Esophagus muscularis mucosa (tissue), 4 donors: ENCODE measurements at regions not wholly inside any gene's neighbourhood (a gene's known extent, or its start where the extent isn't known, plus 50 kb on each side); places are given as distances from the start of the nearest gene placed in this dataset.

Experiments used
- DNase-seq: peaks from one replicate; pipeline ENCODE4 v3.0.0-alpha.2; 2017; ENCODE audit errors: extremely low spot score
- H3K27ac ChIP-seq, 4 donors: fragments of 200-600 bp; sonication (generic); replicated peaks in 1 of 4; 1 replicate in 3 of 4; 2 replicates in 1 of 4; pipeline ENCODE4 v1.5.1; 2016 to 2019; ENCODE audit warnings: mild to moderate bottlenecking in 1 of 4
- H3K27me3 ChIP-seq, 4 donors: fragments of 200-600 bp; sonication (generic); one replicate each; pipeline versions ENCODE4 v1.5.1 to v1.6.0; 2016 to 2019
- H3K36me3 ChIP-seq, 4 donors: fragments of 200-600 bp; sonication (generic); one replicate each; pipeline ENCODE4 v1.5.1; 2016 to 2019
- H3K4me1 ChIP-seq, 4 donors: fragments of 200-600 bp; sonication (generic); one replicate each; pipeline ENCODE4 v1.5.1; 2016 to 2019
- H3K4me3 ChIP-seq, 4 donors: fragments of 200-600 bp; sonication (generic); 1 replicate in 2 of 4; 2 replicates in 2 of 4; pipeline ENCODE4 v1.5.1; 2016 to 2019; ENCODE audit warnings: mild to moderate bottlenecking in 4 of 4, moderate library complexity in 1 of 4
- H3K9me3 ChIP-seq, 4 donors: fragments of 200-600 bp; sonication (generic); 1 replicate in 3 of 4; 2 replicates in 1 of 4; pipeline ENCODE4 v1.5.1; 2016 to 2019
- EP300 ChIP-seq: sonication (generic); formaldehyde crosslinking; IDR thresholded peaks from one replicate; pipeline ENCODE4 v1.6.1; 2017; ENCODE audit warnings: antibody characterized with exemption
- POLR2A ChIP-seq: fragments of 450-650 bp; IDR thresholded peaks from one replicate; pipeline ENCODE4 v1.6.1; 2017; ENCODE audit warnings: antibody characterized with exemption, moderate library complexity, mild to moderate bottlenecking, low read depth
- POLR2AphosphoS5 ChIP-seq, 2 donors: sonication (generic); formaldehyde crosslinking; IDR thresholded peaks; one replicate each; pipeline ENCODE4 v1.6.1; 2017; ENCODE audit warnings: antibody characterized with exemption in 2 of 2
- whole genome bisulfite sequencing: methylation state at CpG from one replicate; pipeline ENCODE4 v1.1.5; 2018; 5-methylcytosine and 5-hydroxymethylcytosine counted together
- intact Hi-C: fragments of 100-400 bp; cut with DNase I; formaldehyde crosslinking; loops from one replicate; pipeline ENCODE4 v1.15.1; 2023
- TF ChIP-seq, protein P1 (sequence below), 3 experiments: fragments of 200-600 bp in 2 of 3; fragments of 450-650 bp in 1 of 3; sonication (generic) in 2 of 3; IDR thresholded peaks; one replicate each; pipeline ENCODE4 v1.5.1; 2017 to 2019; ENCODE audit warnings: antibody characterized with exemption in 3 of 3, mild to moderate bottlenecking in 2 of 3, moderate library complexity in 1 of 3

DNA sequence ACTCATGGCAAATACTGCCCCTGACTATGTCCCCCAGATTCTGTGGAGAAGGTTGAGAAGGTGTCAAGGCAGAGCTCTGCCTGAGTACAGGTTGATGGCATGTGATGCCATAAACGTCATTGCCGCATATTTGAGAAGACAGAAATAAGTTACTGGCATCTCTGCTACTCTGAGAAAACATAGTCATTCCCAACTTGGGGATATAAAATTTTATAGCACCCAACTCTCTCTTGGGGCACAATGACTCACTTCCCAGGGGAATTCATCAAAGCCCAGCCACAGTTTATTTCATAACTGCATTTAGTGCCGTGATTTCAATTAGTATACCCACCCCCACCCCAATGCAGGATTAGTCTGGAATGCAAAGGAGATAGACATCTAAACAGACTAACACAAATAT is 101.9 kb upstream of the TNR start:
- Histone ChIP-seq H3K4me1 (no peaks in the 10 kb centered on the region), H3K9me3 (no peaks in the 10 kb centered on the region), H3K27me3 (peaks cover 0 to 29% (median 0%) of the 10 kb centered on the region in 4 donors), H3K36me3 (no peaks in the 10 kb centered on the region), H3K27ac (no peak overlapping the region), H3K4me3 (no peak overlapping the region)
- no peak for DNase-seq
- TF ChIP-seq, protein P1, sequence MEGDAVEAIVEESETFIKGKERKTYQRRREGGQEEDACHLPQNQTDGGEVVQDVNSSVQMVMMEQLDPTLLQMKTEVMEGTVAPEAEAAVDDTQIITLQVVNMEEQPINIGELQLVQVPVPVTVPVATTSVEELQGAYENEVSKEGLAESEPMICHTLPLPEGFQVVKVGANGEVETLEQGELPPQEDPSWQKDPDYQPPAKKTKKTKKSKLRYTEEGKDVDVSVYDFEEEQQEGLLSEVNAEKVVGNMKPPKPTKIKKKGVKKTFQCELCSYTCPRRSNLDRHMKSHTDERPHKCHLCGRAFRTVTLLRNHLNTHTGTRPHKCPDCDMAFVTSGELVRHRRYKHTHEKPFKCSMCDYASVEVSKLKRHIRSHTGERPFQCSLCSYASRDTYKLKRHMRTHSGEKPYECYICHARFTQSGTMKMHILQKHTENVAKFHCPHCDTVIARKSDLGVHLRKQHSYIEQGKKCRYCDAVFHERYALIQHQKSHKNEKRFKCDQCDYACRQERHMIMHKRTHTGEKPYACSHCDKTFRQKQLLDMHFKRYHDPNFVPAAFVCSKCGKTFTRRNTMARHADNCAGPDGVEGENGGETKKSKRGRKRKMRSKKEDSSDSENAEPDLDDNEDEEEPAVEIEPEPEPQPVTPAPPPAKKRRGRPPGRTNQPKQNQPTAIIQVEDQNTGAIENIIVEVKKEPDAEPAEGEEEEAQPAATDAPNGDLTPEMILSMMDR (IDR thresholded peaks at IDR 0.05): no peak
- TF ChIP-seq POLR2AphosphoS5 (IDR thresholded peaks at IDR 0.05) (no peak), EP300 (no peak), POLR2A (no peak)
- intact Hi-C loops: no loop called here
- 74% methylated on average over 3 of the region's 3 CpGs for WGBS

DNA sequence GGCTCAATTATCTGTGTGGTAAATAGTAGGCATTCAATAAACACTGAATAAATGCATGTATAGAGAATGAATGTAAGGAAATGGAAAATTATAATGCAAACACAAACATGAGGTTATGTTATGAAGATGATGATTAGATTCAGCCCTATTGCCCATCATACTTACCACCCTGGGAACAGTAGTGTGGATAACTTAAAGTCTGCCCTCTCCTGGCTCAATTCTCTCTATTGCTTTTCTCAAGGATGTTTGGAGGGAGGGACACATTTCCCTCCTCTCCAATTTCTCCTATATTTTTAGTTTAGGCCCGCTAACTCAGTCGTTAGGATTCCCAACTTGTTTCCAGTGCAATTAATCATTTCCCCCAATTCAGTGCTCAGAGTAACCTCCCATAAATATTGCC is 101.5 kb upstream of the TNR start:
- TF ChIP-seq POLR2A (no peak), POLR2AphosphoS5 (IDR thresholded peaks at IDR 0.05) (no peak), EP300 (no peak)
- TF ChIP-seq, protein P1 (IDR thresholded peaks at IDR 0.05): no peak
- Histone ChIP-seq H3K4me1 (no peaks in the 10 kb centered on the region), H3K27me3 (peaks cover 0 to 34% (median 0%) of the 10 kb centered on the region in 4 donors), H3K36me3 (no peaks in the 10 kb centered on the region), H3K4me3 (no peak overlapping the region), H3K27ac (no peak overlapping the region), H3K9me3 (no peaks in the 10 kb centered on the region)
- WGBS: 58% methylated on average over 2 of the region's 2 CpGs
- intact Hi-C loops: no loop called here
- DNase-seq: no peak

DNA sequence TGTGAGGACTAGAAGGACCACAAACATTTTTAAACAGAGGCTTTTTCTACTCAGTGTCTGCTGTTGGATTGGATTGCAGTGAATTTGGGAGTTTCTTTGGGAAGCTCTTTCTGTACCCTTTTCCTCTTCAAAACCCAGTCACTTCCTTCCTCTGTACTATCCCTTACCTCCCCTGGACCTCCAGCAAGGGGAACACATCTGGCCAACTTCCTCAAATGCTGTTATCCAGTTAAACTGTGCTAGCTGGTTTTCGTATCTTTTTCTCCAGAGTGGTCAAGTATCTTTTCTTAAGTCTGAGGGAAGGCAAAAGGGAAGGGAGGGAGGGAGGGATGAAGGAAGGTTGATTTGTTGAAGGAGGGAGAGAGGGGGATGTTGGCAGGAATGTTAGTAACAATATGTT is 99.2 kb upstream of the TNR start:
- WGBS: 86% methylated on average over 1 of the region's 1 CpG
- Histone ChIP-seq H3K36me3 (no peaks in the 10 kb centered on the region), H3K27me3 (peaks cover 0 to 44% (median 0%) of the 10 kb centered on the region in 4 donors), H3K4me1 (no peaks in the 10 kb centered on the region), H3K4me3 (no peak overlapping the region), H3K9me3 (no peaks in the 10 kb centered on the region), H3K27ac (no peak overlapping the region)
- intact Hi-C loops: no loop called here
- TF ChIP-seq POLR2A (no peak), EP300 (no peak), POLR2AphosphoS5 (IDR thresholded peaks at IDR 0.05) (no peak)
- TF ChIP-seq, protein P1 (IDR thresholded peaks at IDR 0.05): no peak
- DNase-seq: no peak

DNA sequence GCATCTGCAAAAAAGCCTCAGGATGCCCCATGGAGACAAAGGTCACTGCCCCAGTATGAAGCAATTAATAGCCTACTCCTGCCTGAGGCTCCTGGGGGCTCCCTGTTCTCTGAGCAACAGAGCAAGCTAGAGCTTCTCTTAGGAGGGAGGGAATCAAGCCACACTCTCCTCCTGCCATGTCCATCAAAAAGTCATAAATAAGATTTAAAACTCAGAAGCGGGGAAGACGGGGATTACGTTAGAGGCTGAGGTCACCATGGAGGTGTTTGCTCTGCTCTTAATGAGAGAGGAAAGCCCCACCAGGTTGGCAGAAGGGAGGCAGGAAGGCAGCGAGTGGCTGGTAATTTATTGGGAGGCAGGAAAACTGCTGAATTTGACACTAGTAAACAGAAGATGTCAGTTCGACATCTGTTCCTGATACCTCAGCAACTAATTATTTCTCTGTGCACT is 98.4 kb upstream of the TNR start:
- Histone ChIP-seq H3K36me3 (no peaks in the 10 kb centered on the region), H3K4me3 (no peak overlapping the region), H3K4me1 (no peaks in the 10 kb centered on the region), H3K9me3 (no peaks in the 10 kb centered on the region), H3K27ac (no peak overlapping the region), H3K27me3 (peaks cover 0 to 44% (median 0%) of the 10 kb centered on the region in 4 donors)
- 69% methylated on average over 5 of the region's 5 CpGs for WGBS
- no peak for TF ChIP-seq POLR2AphosphoS5 (IDR thresholded peaks at IDR 0.05)
- TF ChIP-seq, protein P1 (IDR thresholded peaks at IDR 0.05): no peak
- no peak for TF ChIP-seq POLR2A
- TF ChIP-seq EP300: no peak
- no peak for DNase-seq
- intact Hi-C loops: no loop called here

DNA sequence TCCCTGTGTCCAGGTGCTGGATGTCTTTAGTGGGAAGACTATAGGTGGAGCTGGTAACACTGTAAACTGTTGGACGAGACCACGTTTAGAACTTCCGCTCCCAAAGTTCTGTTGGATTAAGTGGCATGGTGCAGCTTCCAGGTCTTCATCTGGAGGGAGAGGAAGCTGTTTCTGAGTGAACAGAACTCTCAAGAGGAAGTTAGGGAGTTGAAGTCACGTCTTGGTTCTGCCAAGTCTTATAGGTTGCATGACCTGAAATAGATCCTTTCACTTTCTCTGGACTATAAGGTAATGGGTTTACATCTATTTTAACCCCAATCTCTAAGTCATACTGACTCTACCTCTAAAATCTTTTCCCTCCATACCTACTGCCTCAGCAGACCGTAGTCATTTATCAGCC is 97.4 kb upstream of the TNR start:
- H3K27ac ChIP-seq: no peak overlapping the region
- DNase-seq: no peak
- peaks cover 0 to 44% (median 0%) of the 10 kb centered on the region in 4 donors for H3K27me3 ChIP-seq
- 71% methylated on average over 5 of the region's 5 CpGs for WGBS
- TF ChIP-seq EP300 (no peak), POLR2AphosphoS5 (IDR thresholded peaks at IDR 0.05) (no peak), POLR2A (no peak)
- TF ChIP-seq, protein P1 (IDR thresholded peaks at IDR 0.05): no peak
- no peak overlapping the region for H3K4me3 ChIP-seq
- no peaks in the 10 kb centered on the region for H3K9me3 ChIP-seq
- intact Hi-C loops: no loop called here
- H3K36me3 ChIP-seq: no peaks in the 10 kb centered on the region
- no peaks in the 10 kb centered on the region for H3K4me1 ChIP-seq
